Endothelial cell (in vitro differentiated cells): ENCODE measurements at regions not wholly inside any gene's neighbourhood (a gene's known extent, or its start where the extent isn't known, plus 50 kb on each side); places are given as distances from the start of the nearest gene placed in this dataset.

Experiments used
- DNase-seq: peaks from one replicate; pipeline ENCODE4 v3.0.0; 2021; ENCODE audit warnings: low spot score
- H3K27ac Mint-ChIP-seq: one replicate; pipeline ENCODE4 v1.8.0; 2021; ENCODE audit warnings: mixed read lengths, inconsistent platforms; ENCODE audit not compliant: unreplicated experiment
- H3K27me3 Mint-ChIP-seq: one replicate; pipeline ENCODE4 v1.8.0; 2021; ENCODE audit warnings: mild to moderate bottlenecking, moderate library complexity, mixed read lengths, inconsistent platforms; ENCODE audit not compliant: unreplicated experiment
- H3K36me3 Mint-ChIP-seq: one replicate; pipeline ENCODE4 v1.8.0; 2021; ENCODE audit warnings: mild to moderate bottlenecking, low read depth, mixed read lengths, inconsistent platforms; ENCODE audit not compliant: unreplicated experiment
- H3K4me1 Mint-ChIP-seq: one replicate; pipeline ENCODE4 v1.8.0; 2021; ENCODE audit warnings: mild to moderate bottlenecking, mixed read lengths, inconsistent platforms; ENCODE audit not compliant: unreplicated experiment
- H3K4me3 Mint-ChIP-seq: one replicate; pipeline ENCODE4 v1.8.0; 2021; ENCODE audit warnings: mild to moderate bottlenecking, mixed read lengths, inconsistent platforms; ENCODE audit not compliant: unreplicated experiment
- H3K9me3 Mint-ChIP-seq: one replicate; pipeline ENCODE4 v1.8.0; 2021; ENCODE audit warnings: mixed read lengths, inconsistent platforms; ENCODE audit not compliant: unreplicated experiment
- TF ChIP-seq, protein P1 (sequence below): fragments of 200-600 bp; sonication (generic); IDR thresholded peaks from one replicate; pipeline ENCODE4 v1.5.0; 2021; ENCODE audit warnings: antibody characterized with exemption; ENCODE audit not compliant: unreplicated experiment

DNA sequence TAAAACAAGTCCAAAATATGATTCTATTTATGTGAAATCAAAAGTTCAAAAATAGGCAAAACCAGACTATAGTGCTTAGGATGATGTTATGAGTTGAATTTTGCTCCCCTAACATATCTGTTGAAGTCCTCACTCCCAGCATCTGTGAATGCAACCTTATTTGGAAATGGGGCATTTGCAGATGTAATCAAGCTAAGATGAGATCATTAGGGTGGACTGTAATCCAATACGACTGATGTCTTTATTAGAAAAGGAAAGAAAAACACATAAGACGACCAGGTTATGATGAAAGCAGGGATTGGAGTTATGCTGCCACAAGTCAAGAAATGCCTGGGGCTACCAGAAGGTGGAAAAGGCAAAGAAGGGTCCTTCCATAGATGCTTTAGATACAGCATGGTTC lies 110.5 kb upstream of the CCDC39 start:
- H3K27me3 Mint-ChIP-seq: no peaks in the 10 kb centered on the region
- no peaks in the 10 kb centered on the region for H3K36me3 Mint-ChIP-seq
- TF ChIP-seq, protein P1, sequence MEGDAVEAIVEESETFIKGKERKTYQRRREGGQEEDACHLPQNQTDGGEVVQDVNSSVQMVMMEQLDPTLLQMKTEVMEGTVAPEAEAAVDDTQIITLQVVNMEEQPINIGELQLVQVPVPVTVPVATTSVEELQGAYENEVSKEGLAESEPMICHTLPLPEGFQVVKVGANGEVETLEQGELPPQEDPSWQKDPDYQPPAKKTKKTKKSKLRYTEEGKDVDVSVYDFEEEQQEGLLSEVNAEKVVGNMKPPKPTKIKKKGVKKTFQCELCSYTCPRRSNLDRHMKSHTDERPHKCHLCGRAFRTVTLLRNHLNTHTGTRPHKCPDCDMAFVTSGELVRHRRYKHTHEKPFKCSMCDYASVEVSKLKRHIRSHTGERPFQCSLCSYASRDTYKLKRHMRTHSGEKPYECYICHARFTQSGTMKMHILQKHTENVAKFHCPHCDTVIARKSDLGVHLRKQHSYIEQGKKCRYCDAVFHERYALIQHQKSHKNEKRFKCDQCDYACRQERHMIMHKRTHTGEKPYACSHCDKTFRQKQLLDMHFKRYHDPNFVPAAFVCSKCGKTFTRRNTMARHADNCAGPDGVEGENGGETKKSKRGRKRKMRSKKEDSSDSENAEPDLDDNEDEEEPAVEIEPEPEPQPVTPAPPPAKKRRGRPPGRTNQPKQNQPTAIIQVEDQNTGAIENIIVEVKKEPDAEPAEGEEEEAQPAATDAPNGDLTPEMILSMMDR: no peak
- no peaks in the 10 kb centered on the region for H3K4me1 Mint-ChIP-seq
- H3K27ac Mint-ChIP-seq: no peak overlapping the region
- no peak for DNase-seq
- H3K4me3 Mint-ChIP-seq: no peak overlapping the region
- H3K9me3 Mint-ChIP-seq: no peaks in the 10 kb centered on the region

DNA sequence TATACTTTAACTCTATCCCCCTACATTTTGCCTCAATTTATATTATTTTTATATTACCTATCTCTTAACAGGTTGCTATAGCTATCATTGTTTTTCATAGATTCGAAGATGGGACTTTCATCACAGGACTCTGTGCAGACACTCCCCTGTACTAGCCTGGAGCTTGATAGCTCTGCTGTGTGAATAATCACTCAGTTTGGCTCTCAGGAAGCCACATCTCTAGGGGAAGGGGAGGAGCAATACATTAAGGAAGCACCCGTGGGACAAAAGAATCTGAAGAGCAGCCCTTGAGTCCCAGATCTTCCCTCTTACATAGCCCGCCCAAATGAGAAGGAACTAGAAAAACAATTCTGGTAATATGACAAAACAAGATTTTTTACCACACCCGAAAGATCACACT lies 114.3 kb upstream of the FXR1 start:
- Mint-ChIP-seq H3K9me3 (no peaks in the 10 kb centered on the region), H3K27me3 (no peaks in the 10 kb centered on the region), H3K4me1 (no peaks in the 10 kb centered on the region), H3K4me3 (no peak overlapping the region), H3K36me3 (no peaks in the 10 kb centered on the region), H3K27ac (no peak overlapping the region)
- TF ChIP-seq, protein P1: no peak
- DNase-seq: no peak

DNA sequence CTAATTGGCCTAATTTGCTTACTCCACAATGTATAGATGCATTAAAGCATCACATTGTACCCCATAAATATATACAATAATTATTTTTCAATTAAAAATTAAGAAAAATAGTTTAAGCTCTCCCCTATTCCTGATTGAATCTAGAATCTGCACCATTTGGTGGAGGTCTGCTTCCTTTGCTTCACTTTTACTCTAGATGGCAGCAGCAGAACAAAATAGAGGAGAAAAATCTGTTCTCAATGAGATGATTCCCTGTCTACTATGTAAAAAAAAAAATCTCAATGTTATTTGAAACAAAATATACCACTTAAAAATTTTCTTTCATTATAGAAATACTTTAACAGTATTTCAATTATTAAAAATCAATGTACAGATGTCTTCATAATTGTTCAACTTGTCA lies 109.6 kb upstream of the FXR1 start:
- Mint-ChIP-seq H3K4me1 (no peaks in the 10 kb centered on the region), H3K27me3 (no peaks in the 10 kb centered on the region), H3K9me3 (no peaks in the 10 kb centered on the region)

DNA sequence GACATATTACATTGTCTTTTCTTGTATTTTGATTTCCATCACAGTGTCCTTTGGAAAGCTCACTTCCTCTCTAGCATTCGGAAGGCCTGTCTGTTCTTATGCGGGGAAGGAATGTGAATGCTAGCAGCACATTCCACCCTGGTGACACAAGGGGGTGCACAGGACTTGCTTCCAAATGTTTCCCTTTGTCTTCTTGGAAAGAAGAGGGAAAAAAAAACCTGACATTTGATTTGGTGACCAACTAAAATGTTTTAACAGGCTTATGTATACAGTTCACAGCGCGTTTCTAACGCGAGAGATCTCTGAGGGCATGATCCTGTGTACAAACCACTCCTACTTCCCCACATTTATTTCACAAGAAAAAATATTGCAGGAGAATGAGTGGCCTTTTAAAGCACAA lies 107.6 kb upstream of the FXR1 start:
- Mint-ChIP-seq H3K9me3 (no peaks in the 10 kb centered on the region), H3K27ac (peak overlapping the region; percentile 89), H3K27me3 (no peaks in the 10 kb centered on the region), H3K36me3 (no peaks in the 10 kb centered on the region), H3K4me3 (no peak overlapping the region), H3K4me1 (no peaks in the 10 kb centered on the region)
- DNase-seq: peak; percentile 50
- TF ChIP-seq, protein P1: no peak

More for the DNA sequence above, 109.6 kb upstream of the FXR1 start:
- TF ChIP-seq, protein P1: no peak
- Mint-ChIP-seq H3K27ac (no peak overlapping the region), H3K36me3 (no peaks in the 10 kb centered on the region), H3K4me3 (no peak overlapping the region)
- no peak for DNase-seq

DNA sequence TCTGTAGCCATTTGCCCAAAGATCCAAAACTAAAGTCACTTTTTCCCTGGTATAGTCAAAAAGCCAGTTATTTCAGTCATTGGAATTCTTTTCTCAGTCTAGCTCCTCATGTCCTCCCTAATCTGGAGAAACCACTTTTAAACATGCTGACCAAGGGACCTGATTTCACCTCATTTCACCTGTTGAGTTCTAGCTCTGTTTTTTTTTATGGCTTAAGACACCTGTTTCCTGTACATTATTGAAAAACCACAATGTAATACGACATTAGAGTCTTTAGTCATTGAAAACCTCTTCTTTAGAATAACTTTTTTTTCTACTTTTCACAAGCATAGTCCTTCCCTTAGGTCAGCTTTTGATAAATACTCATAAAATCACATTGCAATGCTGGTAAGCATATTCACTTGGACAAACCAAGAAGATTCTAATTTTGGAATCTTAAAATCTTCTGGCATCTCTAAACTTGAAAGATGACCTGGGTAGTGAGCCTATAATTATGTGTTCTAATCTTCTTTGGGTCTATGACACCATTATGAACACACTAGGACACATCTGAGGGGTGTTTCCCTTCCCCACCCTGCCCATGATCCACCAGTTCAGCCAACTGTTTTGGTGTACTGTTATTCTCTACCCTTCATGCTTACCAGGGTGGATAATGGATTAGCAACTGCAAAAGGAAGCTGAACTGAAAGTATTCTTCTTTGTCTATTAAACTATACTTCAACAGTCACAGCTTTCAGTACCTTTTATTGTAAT lies 103.5 kb upstream of the FXR1 start:
- H3K36me3 Mint-ChIP-seq: no peaks in the 10 kb centered on the region
- H3K4me1 Mint-ChIP-seq: no peaks in the 10 kb centered on the region
- no peaks in the 10 kb centered on the region for H3K9me3 Mint-ChIP-seq
- H3K4me3 Mint-ChIP-seq: no peak overlapping the region
- TF ChIP-seq, protein P1: no peak
- H3K27ac Mint-ChIP-seq: no peak overlapping the region
- no peak for DNase-seq
- no peaks in the 10 kb centered on the region for H3K27me3 Mint-ChIP-seq
